H9 (cell line): ENCODE measurements at regions not wholly inside any gene's neighbourhood (a gene's known extent, or its start where the extent isn't known, plus 50 kb on each side); places are given as distances from the start of the nearest gene placed in this dataset.
"Not testable (repeated sequence)": the region's sequence is repeated elsewhere in the genome, so short reads cannot be mapped to it uniquely, and the experiment has no call there.

Source experiments
- DNase-seq: peaks from one replicate; pipeline ENCODE4 v3.0.0-alpha.2; 2017
- H2AFZ ChIP-seq: one replicate; pipeline ENCODE4 v1.6.1; 2013; ENCODE audit warnings: mild to moderate bottlenecking, low read length, control low read depth, moderate library complexity
- H2AK5ac ChIP-seq: 2 replicates; pipeline ENCODE4 v1.6.1; 2013; ENCODE audit warnings: low read length, control low read depth, mixed read lengths; ENCODE audit not compliant: insufficient read length
- H2BK120ac ChIP-seq: one replicate; pipeline ENCODE4 v1.6.1; 2013; ENCODE audit warnings: low read depth, mild to moderate bottlenecking, low read length, control low read depth, inconsistent platforms; ENCODE audit not compliant: poor library complexity, severe bottlenecking
- H2BK12ac ChIP-seq: 2 replicates; pipeline ENCODE4 v1.6.1; 2013; ENCODE audit warnings: low read length, control low read depth, mixed read lengths, low read depth; ENCODE audit not compliant: insufficient read length
- H2BK15ac ChIP-seq: 2 replicates; pipeline ENCODE4 v1.6.1; 2013; ENCODE audit warnings: low read depth, low read length, control low read depth
- H2BK20ac ChIP-seq: one replicate; pipeline ENCODE4 v1.6.1; 2013; ENCODE audit warnings: low read depth, mild to moderate bottlenecking, low read length, control low read depth, inconsistent platforms; ENCODE audit not compliant: poor library complexity, severe bottlenecking
- H2BK5ac ChIP-seq: 2 replicates; pipeline ENCODE4 v1.6.1; 2013; ENCODE audit warnings: low read length, control low read depth, mixed read lengths; ENCODE audit not compliant: insufficient read length
- H3K14ac ChIP-seq: 2 replicates; pipeline ENCODE4 v1.6.1; 2013; ENCODE audit warnings: low read length, control low read depth; ENCODE audit not compliant: insufficient read depth
- H3K18ac ChIP-seq: 2 replicates; pipeline ENCODE4 v1.6.1; 2013; ENCODE audit warnings: low read depth, mild to moderate bottlenecking, mixed read lengths, low read length, control low read depth; ENCODE audit not compliant: insufficient read length
- H3K23ac ChIP-seq: 2 replicates; pipeline ENCODE4 v1.6.1; 2013; ENCODE audit warnings: low read length, control low read depth, mixed read lengths, low read depth; ENCODE audit not compliant: insufficient read length
- H3K23me2 ChIP-seq: 2 replicates; pipeline ENCODE4 v1.6.1; 2013; ENCODE audit warnings: low read depth, mild to moderate bottlenecking, mixed read lengths, low read length, control low read depth; ENCODE audit not compliant: insufficient read length, poor library complexity, severe bottlenecking
- H3K27ac ChIP-seq: 2 replicates; pipeline ENCODE4 v1.5.1; 2013; ENCODE audit warnings: low read length, control low read depth, mixed read lengths, low read depth; ENCODE audit not compliant: insufficient read length
- H3K27me3 ChIP-seq: 2 replicates; pipeline ENCODE4 v1.6.1; 2013; ENCODE audit warnings: low read length, control low read depth, inconsistent platforms; ENCODE audit not compliant: insufficient read depth
- H3K4ac ChIP-seq: 2 replicates; pipeline ENCODE4 v1.6.1; 2013; ENCODE audit warnings: low read depth, mild to moderate bottlenecking, control low read depth, inconsistent platforms, low read length, moderate library complexity
- H3K4me1 ChIP-seq: 2 replicates; pipeline ENCODE4 v1.6.1; 2013; ENCODE audit warnings: low read length, control low read depth, inconsistent platforms; ENCODE audit not compliant: insufficient read depth
- H3K4me2 ChIP-seq: 2 replicates; pipeline ENCODE4 v1.6.1; 2013; ENCODE audit warnings: low read length, control low read depth, mixed read lengths; ENCODE audit not compliant: insufficient read length, insufficient read depth
- H3K56ac ChIP-seq: 2 replicates; pipeline ENCODE4 v1.6.1; 2013; ENCODE audit warnings: low read depth, mild to moderate bottlenecking, mixed read lengths, low read length, control low read depth; ENCODE audit not compliant: insufficient read length
- H3K79me1 ChIP-seq: 2 replicates; pipeline ENCODE4 v1.6.1; 2013; ENCODE audit warnings: low read depth, mild to moderate bottlenecking, moderate library complexity, low read length, control low read depth, inconsistent platforms; ENCODE audit not compliant: insufficient read depth, poor library complexity, severe bottlenecking
- H3K79me2 ChIP-seq: 2 replicates; pipeline ENCODE4 v1.6.1; 2013; ENCODE audit warnings: low read length, control low read depth, inconsistent platforms; ENCODE audit not compliant: insufficient read depth
- H3K9ac ChIP-seq: 2 replicates; pipeline ENCODE4 v1.6.1; 2013; ENCODE audit warnings: low read length, control low read depth, mixed read lengths; ENCODE audit not compliant: insufficient read length; ENCODE audit errors: extremely low read depth
- H3K9me3 ChIP-seq: one replicate; pipeline ENCODE4 v1.6.1; 2013; ENCODE audit warnings: low read depth, low read length, inconsistent platforms; ENCODE audit not compliant: control insufficient read depth
- H3T11ph ChIP-seq: one replicate; pipeline ENCODE4 v1.6.1; 2013; ENCODE audit warnings: mild to moderate bottlenecking, low read length, control low read depth, inconsistent platforms
- H4K20me1 ChIP-seq: one replicate; pipeline ENCODE4 v1.6.1; 2013; ENCODE audit not compliant: control insufficient read depth, insufficient read length, insufficient read depth
- H4K5ac ChIP-seq: 2 replicates; pipeline ENCODE4 v1.6.1; 2013; ENCODE audit warnings: low read depth, mild to moderate bottlenecking, mixed read lengths, low read length, control low read depth; ENCODE audit not compliant: insufficient read length
- H4K8ac ChIP-seq: replicated peaks from 2 replicates; pipeline ENCODE4 v1.6.1; 2013; ENCODE audit warnings: low read length, control low read depth, mixed read lengths, low read depth; ENCODE audit not compliant: insufficient read length
- H4K91ac ChIP-seq: 2 replicates; pipeline ENCODE4 v1.6.1; 2013; ENCODE audit warnings: low read depth, mild to moderate bottlenecking, moderate library complexity, mixed read lengths, low read length, control low read depth; ENCODE audit not compliant: insufficient read length
- H3K27ac Mint-ChIP-seq, 3 experiments: 2 replicates in 2 of 3; 3 replicates in 1 of 3; pipeline ENCODE4 v1.8.0; 2020 to 2021; ENCODE audit warnings: mixed read lengths in 3 of 3, mild to moderate bottlenecking in 1 of 3, moderate library complexity in 1 of 3
- H3K27me3 Mint-ChIP-seq: 2 replicates; pipeline ENCODE4 v1.8.0; 2021; ENCODE audit warnings: low read depth, mild to moderate bottlenecking, moderate library complexity, mixed read lengths
- H3K36me3 Mint-ChIP-seq, 3 experiments: 2 replicates in 2 of 3; 3 replicates in 1 of 3; pipeline ENCODE4 v1.8.0; 2020 to 2021; ENCODE audit warnings: low read depth in 3 of 3, mixed read lengths in 3 of 3; ENCODE audit not compliant: insufficient read depth in 1 of 3
- H3K4me1 Mint-ChIP-seq, 2 experiments: 2 replicates each; pipeline ENCODE4 v1.8.0; 2020; ENCODE audit warnings: mixed read lengths in 2 of 2
- H3K4me3 Mint-ChIP-seq, 2 experiments: 2 replicates in 1 of 2; 3 replicates in 1 of 2; pipeline ENCODE4 v1.8.0; 2020 to 2021; ENCODE audit warnings: mild to moderate bottlenecking in 2 of 2, mixed read lengths in 2 of 2, moderate library complexity in 1 of 2
- H3K9me3 Mint-ChIP-seq, 2 experiments: 2 replicates in 1 of 2; 3 replicates in 1 of 2; pipeline ENCODE4 v1.8.0; 2020; ENCODE audit warnings: mild to moderate bottlenecking in 2 of 2, mixed read lengths in 2 of 2, moderate library complexity in 1 of 2
- CTCF ChIP-seq: fragments of 200-600 bp; sonication (generic); conservative IDR thresholded peaks from 3 replicates; pipeline ENCODE4 v1.8.0; 2021; ENCODE audit warnings: antibody characterized with exemption, mild to moderate bottlenecking
- WGBS: extraction: QIAGEN DNeasy Blood & Tissue Kit; methylation state at CpG from one replicate; pipeline ENCODE4 v1.1.7; 2013; ENCODE audit warnings: missing lambda C conversion rate, low lambda C conversion rate, mixed read lengths; ENCODE audit not compliant: insufficient read length; ENCODE audit errors: extremely low coverage; 5-methylcytosine and 5-hydroxymethylcytosine counted together

- no peak overlapping the region for H2AFZ ChIP-seq
Measured at GRCh38 chr14:44385906-44386305, 121.2 kb downstream of the FSCB start.

GRCh38 chr14:44385296-44385695, 121.8 kb downstream of the FSCB start:
- H3T11ph ChIP-seq, H4K91ac ChIP-seq, H3K9me3 Mint-ChIP-seq, H3K18ac ChIP-seq, H3K4ac ChIP-seq, H2AK5ac ChIP-seq, H2AFZ ChIP-seq, H3K36me3 Mint-ChIP-seq, H3K56ac ChIP-seq, H3K79me1 ChIP-seq, H2BK15ac ChIP-seq, H3K27me3 Mint-ChIP-seq, H3K4me1 ChIP-seq, H3K4me3 Mint-ChIP-seq, DNase-seq, H2BK120ac ChIP-seq, H3K79me2 ChIP-seq, H3K4me1 Mint-ChIP-seq, H3K4me2 ChIP-seq, H3K9ac ChIP-seq, H2BK12ac ChIP-seq, H4K20me1 ChIP-seq, H3K27me3 ChIP-seq, H2BK20ac ChIP-seq, H3K27ac ChIP-seq, H4K8ac ChIP-seq, H3K9me3 ChIP-seq, H2BK5ac ChIP-seq, H3K14ac ChIP-seq, H3K23ac ChIP-seq, H4K5ac ChIP-seq, H3K23me2 ChIP-seq: not testable (repeated sequence)
- H3K27ac Mint-ChIP-seq, result peak overlapping the region in 1 of 3 experiments; percentile 76; a peak in 2 of 7 replicates
- no CpG with 5 or more reads among the region's 6 CpGs for WGBS

More at GRCh38 chr14:44385906-44386305, 121.2 kb downstream of the FSCB start:
- no peak overlapping the region for H3K56ac ChIP-seq
- H3K27me3 Mint-ChIP-seq, result no peaks in the 10 kb centered on the region
- no peaks in the 10 kb centered on the region for H3K79me1 ChIP-seq
- H2BK20ac ChIP-seq, result no peak overlapping the region
- H3K23ac ChIP-seq, result no peak overlapping the region
- DNase-seq, result no peak
- no peak overlapping the region for H2BK5ac ChIP-seq
- H3K4me3 Mint-ChIP-seq, result no peak overlapping the region
- H3K27me3 ChIP-seq, result no peaks in the 10 kb centered on the region
- H4K5ac ChIP-seq, result no peak overlapping the region
- no peaks in the 10 kb centered on the region for H3K79me2 ChIP-seq
- H2AK5ac ChIP-seq, result no peak overlapping the region
- TF ChIP-seq CTCF, result no peak
- H3K4me1 ChIP-seq, result no peaks in the 10 kb centered on the region
- H3K9me3 Mint-ChIP-seq, result no peaks in the 10 kb centered on the region; a peak in 1 of 5 replicates
- no peak overlapping the region for H2BK15ac ChIP-seq
- WGBS, result no CpG with 5 or more reads among the region's 6 CpGs
- H3K9me3 ChIP-seq, result no peaks in the 10 kb centered on the region
- H3K14ac ChIP-seq, result peak overlapping the region; percentile 57; the same call in 1 of the 2 replicates
- H3K4me1 Mint-ChIP-seq, result no peaks in the 10 kb centered on the region
- peak overlapping the region in 1 of 3 experiments; percentile 76; a peak in 2 of 7 replicates for H3K27ac Mint-ChIP-seq
- H3T11ph ChIP-seq, result no peak overlapping the region
- peaks cover 0 to 5% (median 0%) of the 10 kb centered on the region in 3 experiments; a peak in 2 of 7 replicates for H3K36me3 Mint-ChIP-seq
- no peaks in the 10 kb centered on the region for H4K20me1 ChIP-seq
- no peaks in the 10 kb centered on the region for H3K23me2 ChIP-seq
- no peak overlapping the region for H3K4me2 ChIP-seq
- H3K9ac ChIP-seq, result no peak overlapping the region
- H4K91ac ChIP-seq, result no peak overlapping the region
- no peak overlapping the region for H3K18ac ChIP-seq
- H4K8ac ChIP-seq, result no peak overlapping the region
- H3K27ac ChIP-seq, result no peak overlapping the region
- H2BK12ac ChIP-seq, result no peak overlapping the region
- no peak overlapping the region for H2BK120ac ChIP-seq
- H3K4ac ChIP-seq, result no peak overlapping the region
